Body of pancreas (tissue), 4 donors: ENCODE measurements at regions not wholly inside any gene's neighbourhood (a gene's known extent, or its start where the extent isn't known, plus 50 kb on each side); places are given as distances from the start of the nearest gene placed in this dataset.

Experiments
- ATAC-seq: fragments of 150-250 bp; one replicate; pipeline ENCODE4 v1.9.1; 2016
- DNase-seq, 4 donors: peaks; one replicate each; pipeline ENCODE4 v3.0.0-alpha.2; 2019
- H3K27ac ChIP-seq, 4 donors: fragments of 200-600 bp; sonication (generic); 1 replicate in 3 of 4; 2 replicates in 1 of 4; pipeline versions ENCODE4 v1.5.1 to v1.6.1; 2016 to 2019; ENCODE audit warnings: mild to moderate bottlenecking in 1 of 4, mixed read lengths in 1 of 4, moderate library complexity in 1 of 4
- H3K27me3 ChIP-seq, 2 donors: fragments of 200-600 bp; sonication (generic); one replicate each; pipeline ENCODE4 v1.6.0; 2016; ENCODE audit warnings: mild to moderate bottlenecking in 1 of 2
- H3K36me3 ChIP-seq, 2 donors: fragments of 200-600 bp; sonication (generic); replicated peaks in 1 of 2; 2 replicates each; pipeline ENCODE4 v1.5.1; 2016; ENCODE audit warnings: low read depth in 2 of 2; ENCODE audit not compliant: insufficient read depth in 1 of 2
- H3K4me1 ChIP-seq: fragments of 200-600 bp; sonication (generic); one replicate; pipeline ENCODE4 v1.6.0; 2016
- H3K4me3 ChIP-seq, 2 donors: fragments of 200-600 bp; sonication (generic); 1 replicate in 1 of 2; 2 replicates in 1 of 2; pipeline ENCODE4 v1.5.1; 2016 to 2019
- H3K9me3 ChIP-seq, 3 donors: fragments of 200-600 bp; sonication (generic); 1 replicate in 2 of 3; 2 replicates in 1 of 3; pipeline ENCODE4 v1.5.1; 2016
- POLR2A ChIP-seq, 3 donors: fragments of 450-650 bp; IDR thresholded peaks; one replicate each; pipeline ENCODE4 v1.6.1; 2016; ENCODE audit warnings: antibody characterized with exemption in 3 of 3, mild to moderate bottlenecking in 2 of 3
- WGBS, 2 donors: methylation state at CpG; one replicate each; pipeline ENCODE4 v1.1.5; 2017; 5-methylcytosine and 5-hydroxymethylcytosine counted together
- intact Hi-C: fragments of 100-400 bp; cut with DNase I; formaldehyde crosslinking; loops from one replicate; pipeline ENCODE4 v1.15.1; 2023
- TF ChIP-seq, protein P1 (sequence below), 7 experiments: fragments of 450-650 bp in 4 of 7; fragments of 200-600 bp in 3 of 7; sonication (generic) in 3 of 7; IDR thresholded peaks; one replicate each; pipeline ENCODE4 v1.5.1; 2016 to 2019; ENCODE audit warnings: antibody characterized with exemption in 7 of 7

DNA sequence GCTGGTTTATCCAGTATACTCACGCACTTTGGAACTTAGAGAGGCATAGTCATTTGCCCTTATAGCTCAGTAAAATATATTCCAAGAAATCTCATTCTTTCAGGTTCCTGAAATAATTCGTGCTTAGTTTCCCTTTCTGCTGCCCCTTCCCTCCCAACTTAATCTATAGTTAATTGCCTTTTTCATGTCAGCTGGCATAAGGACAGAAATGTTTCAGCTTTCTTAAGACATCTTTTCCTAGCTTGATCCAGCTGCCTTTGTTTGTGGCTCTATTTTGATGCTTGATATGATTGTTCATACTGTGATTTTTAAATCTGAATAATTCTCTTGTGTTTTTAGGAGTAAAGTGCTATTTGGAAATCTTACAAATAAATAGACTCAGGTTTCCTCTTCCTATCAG lies 120.0 kb upstream of the SEL1L start:
- intact Hi-C loops, result no loop called here
- WGBS, 2 donors, result 78 to 89% methylated on average over 2 of the region's 2 CpGs

DNA sequence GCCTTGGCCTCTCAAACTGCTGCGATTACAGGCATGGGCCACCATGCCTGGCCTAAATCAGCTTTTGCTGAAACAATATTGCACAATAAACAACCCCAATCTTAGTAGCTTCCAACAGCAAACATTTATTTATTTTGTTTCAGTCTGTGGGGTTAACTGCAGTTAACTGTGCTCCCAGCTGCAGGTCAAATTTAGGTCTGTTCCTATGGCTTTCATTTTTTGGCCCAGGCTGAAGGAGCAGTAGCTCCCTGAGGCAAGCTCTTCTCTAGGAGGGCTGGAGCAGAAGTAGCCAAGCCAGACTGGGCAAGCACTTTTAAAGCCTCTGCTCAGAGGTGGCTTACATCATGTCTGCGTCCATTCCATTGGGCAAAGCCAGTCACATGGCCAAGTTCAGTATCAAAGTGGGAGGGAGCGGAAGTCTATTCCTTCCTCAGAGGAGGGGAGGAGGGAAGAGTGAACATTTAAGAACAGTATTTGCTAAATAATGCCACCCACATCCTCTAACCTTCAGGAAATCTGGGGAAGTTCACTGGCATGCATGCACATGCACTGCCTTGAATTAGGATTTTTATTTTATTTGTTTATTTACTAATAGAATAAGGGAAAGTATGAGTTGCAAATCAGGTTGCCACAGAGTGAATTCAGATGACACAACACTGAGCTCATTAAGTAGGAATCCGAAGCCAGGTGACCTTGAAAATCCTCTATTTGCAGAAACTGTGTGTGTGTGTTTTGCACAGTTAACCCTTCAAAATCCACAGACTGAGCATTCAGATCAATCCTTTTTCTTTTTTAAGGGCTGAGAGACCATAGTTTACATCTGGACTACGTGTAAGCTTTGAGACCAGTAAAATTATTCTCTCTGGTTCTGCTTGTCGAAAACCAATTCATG lies 122.0 kb upstream of the SEL1L start:
- ATAC-seq, result peak; percentile 62
- intact Hi-C loops, result no loop called here
- no peak for DNase-seq
- Histone ChIP-seq H3K27me3 (no peaks in the 10 kb centered on the region), H3K36me3 (no peaks in the 10 kb centered on the region), H3K9me3 (no peaks in the 10 kb centered on the region), H3K4me3 (no peak overlapping the region), H3K4me1 (no peaks in the 10 kb centered on the region), H3K27ac (no peak overlapping the region)
- 71 to 73% methylated on average over 6 of the region's 6 CpGs for WGBS, 2 donors
- no peak for TF ChIP-seq POLR2A (IDR thresholded peaks at IDR 0.05)
- TF ChIP-seq, protein P1, sequence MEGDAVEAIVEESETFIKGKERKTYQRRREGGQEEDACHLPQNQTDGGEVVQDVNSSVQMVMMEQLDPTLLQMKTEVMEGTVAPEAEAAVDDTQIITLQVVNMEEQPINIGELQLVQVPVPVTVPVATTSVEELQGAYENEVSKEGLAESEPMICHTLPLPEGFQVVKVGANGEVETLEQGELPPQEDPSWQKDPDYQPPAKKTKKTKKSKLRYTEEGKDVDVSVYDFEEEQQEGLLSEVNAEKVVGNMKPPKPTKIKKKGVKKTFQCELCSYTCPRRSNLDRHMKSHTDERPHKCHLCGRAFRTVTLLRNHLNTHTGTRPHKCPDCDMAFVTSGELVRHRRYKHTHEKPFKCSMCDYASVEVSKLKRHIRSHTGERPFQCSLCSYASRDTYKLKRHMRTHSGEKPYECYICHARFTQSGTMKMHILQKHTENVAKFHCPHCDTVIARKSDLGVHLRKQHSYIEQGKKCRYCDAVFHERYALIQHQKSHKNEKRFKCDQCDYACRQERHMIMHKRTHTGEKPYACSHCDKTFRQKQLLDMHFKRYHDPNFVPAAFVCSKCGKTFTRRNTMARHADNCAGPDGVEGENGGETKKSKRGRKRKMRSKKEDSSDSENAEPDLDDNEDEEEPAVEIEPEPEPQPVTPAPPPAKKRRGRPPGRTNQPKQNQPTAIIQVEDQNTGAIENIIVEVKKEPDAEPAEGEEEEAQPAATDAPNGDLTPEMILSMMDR (IDR thresholded peaks at IDR 0.05), result no peak

More for the DNA sequence above, 120.0 kb upstream of the SEL1L start:
- H3K27me3 ChIP-seq, result no peaks in the 10 kb centered on the region
- no peak overlapping the region for H3K27ac ChIP-seq
- no peaks in the 10 kb centered on the region for H3K36me3 ChIP-seq
- no peak overlapping the region for H3K4me3 ChIP-seq
- no peaks in the 10 kb centered on the region for H3K9me3 ChIP-seq
- TF ChIP-seq POLR2A (IDR thresholded peaks at IDR 0.05), result no peak
- TF ChIP-seq, protein P1 (IDR thresholded peaks at IDR 0.05), result no peak
- no peak for DNase-seq
- H3K4me1 ChIP-seq, result no peaks in the 10 kb centered on the region
- no peak for ATAC-seq

DNA sequence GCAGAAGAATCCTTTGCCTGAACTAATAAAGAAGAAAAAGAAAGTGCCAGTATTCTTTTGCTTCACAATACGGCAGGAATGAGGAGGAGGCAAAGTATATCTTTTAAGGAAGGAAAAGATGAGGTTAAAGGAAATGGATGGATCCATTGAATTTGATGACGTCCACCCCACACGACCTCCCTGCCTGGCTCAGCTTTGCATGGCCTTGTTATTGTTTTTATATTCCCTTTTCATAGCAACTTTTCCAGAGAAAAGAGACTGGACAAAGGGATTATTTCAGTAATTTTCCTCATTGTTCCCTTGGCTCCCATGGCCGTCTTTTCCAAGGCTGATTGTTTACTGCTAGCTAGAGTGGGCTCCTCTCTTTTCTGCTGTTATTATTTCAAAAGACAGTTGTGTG lies 123.2 kb upstream of the SEL1L start:
- intact Hi-C loops, result no loop called here
- no peak for DNase-seq
- no peaks in the 10 kb centered on the region for H3K27me3 ChIP-seq
- no peaks in the 10 kb centered on the region for H3K36me3 ChIP-seq
- H3K27ac ChIP-seq, result no peak overlapping the region
- ATAC-seq, result no peak
- no peaks in the 10 kb centered on the region for H3K4me1 ChIP-seq
- H3K4me3 ChIP-seq, result no peak overlapping the region
- WGBS, 2 donors, result 65 to 66% methylated on average over 4 of the region's 4 CpGs
- H3K9me3 ChIP-seq, result no peaks in the 10 kb centered on the region
- TF ChIP-seq, protein P1 (IDR thresholded peaks at IDR 0.05), result no peak
- no peak for TF ChIP-seq POLR2A (IDR thresholded peaks at IDR 0.05)

DNA sequence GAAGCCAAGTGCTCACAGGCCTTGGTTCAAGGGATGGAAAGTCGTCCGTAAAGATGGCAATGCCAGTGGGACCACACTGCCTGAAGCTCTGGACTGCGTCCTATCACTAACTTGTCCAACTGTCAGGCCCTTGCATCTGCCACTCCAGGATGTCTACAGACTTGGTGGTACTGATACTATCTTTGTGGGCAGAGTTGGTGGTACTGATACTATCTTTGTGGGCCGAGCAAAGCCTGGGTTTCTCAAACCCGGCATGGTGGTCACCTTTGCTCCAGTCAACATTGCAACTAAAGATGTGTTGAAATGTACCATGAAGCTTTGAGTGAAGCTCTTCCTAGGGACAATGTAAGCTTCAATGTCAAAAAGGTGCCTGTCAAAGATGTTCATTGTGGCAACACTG lies 128.4 kb upstream of the SEL1L start:
- intact Hi-C loops, result no loop called here
- no peak overlapping the region for H3K4me3 ChIP-seq
- DNase-seq (no peak), ATAC-seq (no peak)
- no peaks in the 10 kb centered on the region for H3K36me3 ChIP-seq
- H3K27me3 ChIP-seq, result no peaks in the 10 kb centered on the region
- H3K27ac ChIP-seq, result no peak overlapping the region
- WGBS, 2 donors, result 63% methylated on average over 5 of the region's 5 CpGs; no CpG with 5 or more reads in 1 of the 2 donors
- H3K4me1 ChIP-seq, result no peaks in the 10 kb centered on the region
- no peaks in the 10 kb centered on the region for H3K9me3 ChIP-seq
- TF ChIP-seq, protein P1 (IDR thresholded peaks at IDR 0.05), result no peak
- no peak for TF ChIP-seq POLR2A (IDR thresholded peaks at IDR 0.05)
